GM18858 (cell line): ENCODE measurements at regions not wholly inside any gene's neighbourhood (a gene's known extent, or its start where the extent isn't known, plus 50 kb on each side); places are given as distances from the start of the nearest gene placed in this dataset.

ENCODE experiments used
- ATAC-seq: cut with Tn5 transposase; IDR thresholded peaks from one replicate; pipeline ENCODE4 v1.9.1; 2021; ENCODE audit not compliant: unreplicated experiment

- ATAC-seq = peak; percentile 89
These were observed 78.6 kb downstream of the ARF6 start for GRCh38 chr14:49971156-49972130.

GRCh38 chr14:49972131-49972671 lies 79.3 kb downstream of the ARF6 start:
- no peak for ATAC-seq

- no peak for ATAC-seq
These were observed 79.9 kb downstream of the ARF6 start for GRCh38 chr14:49972823-49973222.

- ATAC-seq = no peak
These were observed 82.4 kb downstream of the ARF6 start for GRCh38 chr14:49975276-49975675.

GRCh38 chr14:49975799-49976198 lies 82.9 kb downstream of the ARF6 start:
- no peak for ATAC-seq

- peak; percentile 66 for ATAC-seq
These were observed 84.4 kb downstream of the ARF6 start for GRCh38 chr14:49977126-49977841.

GRCh38 chr14:49980027-49980426 lies 87.1 kb downstream of the ARF6 start:
- ATAC-seq = no peak

- ATAC-seq = no peak
These were observed 89.2 kb downstream of the ARF6 start for GRCh38 chr14:49982082-49982481.

- ATAC-seq = no peak
These were observed 89.6 kb downstream of the ARF6 start for GRCh38 chr14:49982501-49982951.

GRCh38 chr14:49984424-49984823 lies 91.5 kb downstream of the ARF6 start:
- no peak for ATAC-seq

- no peak for ATAC-seq
These were observed 93.6 kb downstream of the ARF6 start for GRCh38 chr14:49986343-49987014.

- ATAC-seq = no peak
These were observed 95.5 kb downstream of the ARF6 start for GRCh38 chr14:49988080-49988990.

- no peak for ATAC-seq
These were observed 97.1 kb downstream of the ARF6 start for GRCh38 chr14:49989966-49990365.

GRCh38 chr14:49991491-49991890 lies 98.6 kb downstream of the ARF6 start:
- no peak for ATAC-seq

- no peak for ATAC-seq
These were observed 99.2 kb downstream of the ARF6 start for GRCh38 chr14:49992036-49992435.

- no peak for ATAC-seq
These were observed 99.6 kb downstream of the ARF6 start for GRCh38 chr14:49992448-49992847.

- peak; percentile 92 for ATAC-seq
These were observed 100.0 kb downstream of the ARF6 start for GRCh38 chr14:49992901-49993339.

GRCh38 chr14:49993565-49993964 lies 100.7 kb downstream of the ARF6 start:
- ATAC-seq = no peak

- ATAC-seq = no peak
These were observed 102.2 kb downstream of the ARF6 start for GRCh38 chr14:49994951-49995561.

GRCh38 chr14:49997991-49998390 lies 105.1 kb downstream of the ARF6 start:
- ATAC-seq = no peak
